ENCODE measurements at regions not wholly inside any gene's neighbourhood (a gene's known extent, or its start where the extent isn't known, plus 50 kb on each side); places are given as distances from the start of the nearest gene placed in this dataset.

GRCh38 chr17:14557480-14557879, 256.6 kb downstream of the HS3ST3B1 start:
- Histone ChIP-seq H4K8ac (ENCODE audit: extremely low read depth, insufficient read depth, low read length) (no peak overlapping the region), H3K4me1 (replicated peaks in 1 of 4; ENCODE audit: control insufficient read depth in 3 of 4, insufficient read depth in 4 of 4, low read length in 3 of 4) (peaks cover 0 to 8% (median 3%) of the 10 kb centered on the region in 4 experiments; a peak in 4 of 7 replicates), H4K5ac (ENCODE audit: insufficient read length, low read depth, low read length) (no peak overlapping the region), H2BK120ac (replicated peaks; ENCODE audit: low read depth, low read length) (no peak overlapping the region), H3K23me2 (ENCODE audit: low read depth, low read length) (no peaks in the 10 kb centered on the region), H4K91ac (replicated peaks; ENCODE audit: insufficient read length, low read length) (no peak overlapping the region), H3K79me2 (ENCODE audit: control insufficient read depth in 1 of 2, insufficient read depth in 2 of 2, low read length in 2 of 2) (no peaks in the 10 kb centered on the region), H3K27me3 (replicated peaks in 1 of 4; ENCODE audit: control insufficient read depth in 3 of 4, extremely low read depth in 1 of 4, insufficient read depth in 3 of 4, low read length in 3 of 4) (no peaks in the 10 kb centered on the region), H3K23ac (ENCODE audit: insufficient read length) (no peak overlapping the region), H3K9me3 (ENCODE audit: insufficient read depth in 2 of 2, low read depth in 1 of 2, low read length in 1 of 2) (no peaks in the 10 kb centered on the region), H3K9ac (replicated peaks in 1 of 4; ENCODE audit: extremely low read depth in 1 of 4, low read depth in 3 of 4, low read length in 3 of 4) (no peak overlapping the region), H3K56ac (replicated peaks; ENCODE audit: insufficient read length, low read depth, low read length) (no peak overlapping the region), H2BK5ac (ENCODE audit: low read depth, low read length) (no peak overlapping the region), H3K14ac (ENCODE audit: insufficient read length) (no peak overlapping the region), H3K18ac (ENCODE audit: extremely low read depth, low read length) (no peak overlapping the region), H3K4ac (replicated peaks; ENCODE audit: insufficient read length, low read depth, low read length) (no peak overlapping the region), H2AK5ac (ENCODE audit: low read depth, low read length) (no peak overlapping the region), H2BK12ac (ENCODE audit: low read depth, low read length) (no peak overlapping the region), H4K20me1 (replicated peaks in 1 of 2; ENCODE audit: control insufficient read depth in 1 of 2, insufficient read depth in 2 of 2, low read length in 2 of 2) (no peaks in the 10 kb centered on the region), H3K4me3 (ENCODE audit: extremely low read depth in 1 of 4, insufficient read depth in 2 of 4, low read depth in 3 of 4, low read length in 4 of 4) (no peak overlapping the region), H2BK15ac (ENCODE audit: low read length) (no peak overlapping the region), H3K36me3 (ENCODE audit: control insufficient read depth in 2 of 4, insufficient read depth in 4 of 4, low read length in 3 of 4) (no peaks in the 10 kb centered on the region), H2AFZ (ENCODE audit: low read length) (no peak overlapping the region), H2BK20ac (ENCODE audit: low read length) (no peak overlapping the region), H3K79me1 (ENCODE audit: low read depth, low read length) (no peaks in the 10 kb centered on the region), H3K27ac (ENCODE audit: low read depth, low read length) (no peak overlapping the region), H3K4me2 (ENCODE audit: insufficient read depth in 1 of 2, low read depth in 2 of 2, low read length in 2 of 2) (no peak overlapping the region)
- ChIA-PET CTCF (ENCODE audit: partially characterized antibody) (no interaction called here), POLR2A (ENCODE audit: partially characterized antibody) (interaction anchor here (0.6 kb wide), 1 partner anchor 339 kb away, joined by 3 read pairs; no protein-coding TSS in a partner anchor)
- no peak for TF ChIP-seq KDM5A (IDR thresholded peaks at IDR 0.05; ENCODE audit: low read length)
- no peak for TF ChIP-seq SUZ12 (IDR thresholded peaks at IDR 0.05; ENCODE audit: low read length)
- TF ChIP-seq JUND (IDR thresholded peaks at IDR 0.05; ENCODE audit: low read length) = no peak
- no peak for TF ChIP-seq ASH2L (IDR thresholded peaks at IDR 0.05; ENCODE audit: low read length)
- FAIRE-seq (no peak), DNase-seq (ENCODE audit: low read depth in 1 of 2, low spot score in 2 of 2) (no peak)
- WGBS, 2 experiments (ENCODE audit: extremely low coverage in 1 of 2, insufficient coverage in 1 of 2, insufficient read length in 1 of 2, insufficient replicate concordance in 2 of 2, low coverage in 1 of 2, low lambda C conversion rate in 2 of 2, missing lambda C conversion rate in 1 of 2) = 89% methylated on average over 2 of the region's 4 CpGs; no CpG with 5 or more reads in 1 of the 2 experiments

Data from H1 (cell line).